Activated CD8-positive, alpha-beta memory T cell treated with anti-CD3 and anti-CD28 coated beads, Interleukin-2, amount 50 U/mL, for 4 hours (primary cell): ENCODE measurements at regions not wholly inside any gene's neighbourhood (a gene's known extent, or its start where the extent isn't known, plus 50 kb on each side); places are given as distances from the start of the nearest gene placed in this dataset.

Experiments
- DNase-seq: peaks from one replicate; pipeline ENCODE4 v3.0.0-alpha.2; 2020

- DNase-seq, result no peak
Observed at GRCh38 chr15:66615846-66616245, 50.0 kb upstream of the LCTL start.

- DNase-seq, result no peak
Observed at GRCh38 chr15:66617137-66618090, 51.6 kb upstream of the LCTL start.

GRCh38 chr15:66619152-66619903, 53.5 kb upstream of the LCTL start:
- peak; percentile 35 for DNase-seq

- DNase-seq, result no peak
Observed at GRCh38 chr15:66620341-66620740, 54.5 kb upstream of the LCTL start.

- no peak for DNase-seq
Observed at GRCh38 chr15:66620744-66621344, 55.0 kb upstream of the LCTL start.

GRCh38 chr15:66621491-66622467, 56.0 kb upstream of the LCTL start:
- DNase-seq, result no peak

GRCh38 chr15:66622591-66623022, 56.8 kb upstream of the LCTL start:
- no peak for DNase-seq

DNA sequence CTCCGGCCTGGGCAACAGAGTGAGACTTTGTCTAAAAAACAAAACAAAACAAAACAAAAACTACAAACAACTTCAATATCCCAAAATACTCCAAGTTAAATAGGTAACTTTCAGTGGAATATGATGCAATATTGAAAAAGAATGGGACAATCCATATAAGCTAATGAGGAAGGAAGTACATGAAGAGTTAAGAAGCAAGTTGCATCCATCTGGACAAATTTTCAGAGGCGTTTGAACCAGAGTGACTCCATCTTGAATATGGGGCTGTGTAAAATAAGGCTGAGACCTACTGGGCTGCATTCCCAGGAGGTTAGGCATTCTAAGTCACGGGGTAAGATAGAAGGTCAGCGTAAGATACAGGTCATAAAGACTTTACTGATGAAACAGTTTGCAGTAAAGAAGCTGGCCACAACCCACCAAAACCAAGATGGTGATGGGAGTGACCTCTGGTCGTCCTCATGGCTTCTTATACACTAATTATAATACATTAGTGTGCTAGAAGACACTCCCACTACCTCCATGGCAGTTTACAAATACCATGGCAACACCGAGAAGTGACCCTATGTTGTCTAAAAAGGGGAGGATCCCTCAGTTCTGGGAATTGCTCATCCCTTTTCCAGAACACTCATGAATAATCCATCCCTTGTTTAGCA, 58.1 kb upstream of the LCTL start:
- no peak for DNase-seq

GRCh38 chr15:66625531-66625930, 59.7 kb upstream of the LCTL start:
- DNase-seq, result no peak

DNA sequence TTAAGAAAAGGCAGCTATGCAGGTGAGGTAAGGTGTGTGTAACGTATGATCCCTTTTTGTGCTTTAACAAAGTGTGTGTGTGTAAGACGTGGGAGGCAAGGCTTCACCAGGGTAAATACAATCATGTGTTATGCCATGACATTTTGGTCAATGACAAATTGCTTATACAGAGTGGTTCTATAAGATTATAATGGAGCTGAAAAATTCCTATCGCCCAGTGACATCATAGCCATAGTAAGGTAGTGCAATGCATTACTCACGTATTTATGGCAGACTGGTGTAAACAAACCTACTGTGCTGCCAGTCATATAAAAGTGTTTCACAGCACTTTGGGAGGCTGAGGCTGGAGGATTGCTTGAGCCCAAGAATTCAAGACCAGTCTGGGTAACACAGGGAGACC, 60.2 kb upstream of the LCTL start:
- DNase-seq, result no peak

GRCh38 chr15:66628976-66629723, 63.4 kb upstream of the LCTL start:
- DNase-seq, result no peak

GRCh38 chr15:66629817-66630576, 64.2 kb upstream of the LCTL start:
- no peak for DNase-seq

- no peak for DNase-seq
Observed at GRCh38 chr15:66630801-66631351, 65.1 kb upstream of the LCTL start.

DNA sequence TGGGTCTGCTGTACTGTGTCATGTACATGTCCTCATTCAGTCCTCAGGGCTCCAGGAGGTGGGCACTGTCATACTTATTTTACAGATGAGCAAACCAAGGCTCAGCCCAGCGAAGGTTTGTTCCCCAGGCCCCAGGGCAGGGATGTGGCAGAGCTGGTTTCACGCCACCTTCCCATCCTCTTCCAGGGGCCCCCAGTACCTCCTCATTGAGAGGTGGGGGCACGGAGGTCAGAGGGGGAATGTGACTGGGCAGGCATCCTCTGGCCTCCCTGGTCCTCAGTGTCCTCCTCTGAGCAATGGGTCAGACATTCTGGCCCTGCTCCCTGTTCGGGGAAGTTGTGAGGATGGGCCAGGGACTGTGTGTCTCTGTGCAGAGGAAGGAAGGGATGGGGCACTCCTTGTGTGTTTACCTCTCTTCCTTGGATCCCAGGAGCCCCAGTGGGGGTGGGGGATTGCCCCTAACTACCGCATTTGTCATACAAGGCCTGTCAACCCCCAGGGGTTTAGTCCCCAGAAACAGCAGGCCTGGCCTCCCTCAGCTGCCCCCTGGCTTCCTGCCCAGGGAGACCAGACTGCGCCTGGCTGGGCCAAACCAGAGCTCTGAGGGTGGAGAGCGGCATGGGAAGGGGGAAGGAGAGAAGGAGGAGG, 65.9 kb upstream of the LCTL start:
- DNase-seq, result no peak

GRCh38 chr15:66633041-66633937, 67.5 kb upstream of the LCTL start:
- DNase-seq, result no peak

GRCh38 chr15:66633938-66634250, 68.1 kb upstream of the LCTL start:
- no peak for DNase-seq

GRCh38 chr15:66634540-66634939, 67.5 kb upstream of the SMAD6 start:
- DNase-seq, result no peak

GRCh38 chr15:66635006-66635405, 67.0 kb upstream of the SMAD6 start:
- no peak for DNase-seq
